ENCODE measurements at regions not wholly inside any gene's neighbourhood (a gene's known extent, or its start where the extent isn't known, plus 50 kb on each side); places are given as distances from the start of the nearest gene placed in this dataset.

- no peak for DNase-seq (ENCODE audit: low spot score)
- H3K4me3 ChIP-seq, result no peak overlapping the region
- TF ChIP-seq, protein P1, sequence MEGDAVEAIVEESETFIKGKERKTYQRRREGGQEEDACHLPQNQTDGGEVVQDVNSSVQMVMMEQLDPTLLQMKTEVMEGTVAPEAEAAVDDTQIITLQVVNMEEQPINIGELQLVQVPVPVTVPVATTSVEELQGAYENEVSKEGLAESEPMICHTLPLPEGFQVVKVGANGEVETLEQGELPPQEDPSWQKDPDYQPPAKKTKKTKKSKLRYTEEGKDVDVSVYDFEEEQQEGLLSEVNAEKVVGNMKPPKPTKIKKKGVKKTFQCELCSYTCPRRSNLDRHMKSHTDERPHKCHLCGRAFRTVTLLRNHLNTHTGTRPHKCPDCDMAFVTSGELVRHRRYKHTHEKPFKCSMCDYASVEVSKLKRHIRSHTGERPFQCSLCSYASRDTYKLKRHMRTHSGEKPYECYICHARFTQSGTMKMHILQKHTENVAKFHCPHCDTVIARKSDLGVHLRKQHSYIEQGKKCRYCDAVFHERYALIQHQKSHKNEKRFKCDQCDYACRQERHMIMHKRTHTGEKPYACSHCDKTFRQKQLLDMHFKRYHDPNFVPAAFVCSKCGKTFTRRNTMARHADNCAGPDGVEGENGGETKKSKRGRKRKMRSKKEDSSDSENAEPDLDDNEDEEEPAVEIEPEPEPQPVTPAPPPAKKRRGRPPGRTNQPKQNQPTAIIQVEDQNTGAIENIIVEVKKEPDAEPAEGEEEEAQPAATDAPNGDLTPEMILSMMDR (IDR thresholded peaks at IDR 0.05), result no peak
These were observed 313.0 kb upstream of the PLXNA2 start for GRCh38 chr1:208557046-208557722.

GRCh38 chr1:208557723-208558094 lies 313.5 kb upstream of the PLXNA2 start:
- TF ChIP-seq, protein P1 (IDR thresholded peaks at IDR 0.05), result no peak

More at GRCh38 chr1:208557046-208557722, 313.0 kb upstream of the PLXNA2 start:
- no peak overlapping the region for H3K27ac ChIP-seq

DNA sequence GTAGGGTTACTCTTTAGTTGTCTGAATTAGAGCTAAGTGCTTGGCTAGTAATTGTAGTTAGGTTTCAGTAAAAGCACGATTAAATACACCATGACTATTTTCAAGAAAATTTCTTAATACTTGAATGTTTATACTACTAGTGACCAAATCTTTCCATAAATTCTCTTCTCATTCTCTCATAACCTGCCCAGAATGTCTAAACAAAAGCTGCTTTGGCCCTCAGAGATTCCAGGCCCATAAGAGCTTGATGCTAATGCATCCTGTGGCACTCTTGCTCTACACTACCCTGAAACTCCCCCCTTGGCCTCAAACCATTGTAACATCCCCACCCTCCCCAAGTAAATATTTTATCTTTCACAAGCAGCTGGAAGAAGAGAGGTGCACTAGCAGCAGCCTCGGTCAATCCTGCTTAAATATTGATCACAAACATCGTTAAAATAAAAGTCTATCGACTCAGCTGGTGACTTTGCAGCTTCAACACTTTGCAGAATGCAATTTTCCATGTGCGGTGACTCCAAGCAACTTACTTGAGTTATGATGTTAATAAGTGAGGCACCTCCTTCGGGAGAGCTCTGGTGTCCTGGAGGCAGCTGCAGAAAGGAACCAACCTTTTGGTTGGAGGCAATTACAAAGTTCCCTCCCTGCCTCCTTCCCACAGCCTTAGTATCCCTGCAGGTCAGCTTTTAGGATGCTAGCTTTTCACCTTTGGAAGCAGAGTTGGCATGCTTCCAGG lies 315.6 kb upstream of the PLXNA2 start:
- TF ChIP-seq, protein P1 (IDR thresholded peaks at IDR 0.05), result no peak
- Histone ChIP-seq H3K27ac (no peak overlapping the region), H3K4me3 (no peak overlapping the region)
- DNase-seq (ENCODE audit: low spot score), result no peak

More at GRCh38 chr1:208557723-208558094, 313.5 kb upstream of the PLXNA2 start:
- H3K27ac ChIP-seq, result no peak overlapping the region
- no peak overlapping the region for H3K4me3 ChIP-seq
- no peak for DNase-seq (ENCODE audit: low spot score)

- TF ChIP-seq, protein P1 (IDR thresholded peaks at IDR 0.05), result no peak
- no peak overlapping the region for H3K4me3 ChIP-seq
- no peak overlapping the region for H3K27ac ChIP-seq
- DNase-seq (ENCODE audit: low spot score), result no peak
These were observed 318.2 kb upstream of the PLXNA2 start for GRCh38 chr1:208562151-208562960.

DNA sequence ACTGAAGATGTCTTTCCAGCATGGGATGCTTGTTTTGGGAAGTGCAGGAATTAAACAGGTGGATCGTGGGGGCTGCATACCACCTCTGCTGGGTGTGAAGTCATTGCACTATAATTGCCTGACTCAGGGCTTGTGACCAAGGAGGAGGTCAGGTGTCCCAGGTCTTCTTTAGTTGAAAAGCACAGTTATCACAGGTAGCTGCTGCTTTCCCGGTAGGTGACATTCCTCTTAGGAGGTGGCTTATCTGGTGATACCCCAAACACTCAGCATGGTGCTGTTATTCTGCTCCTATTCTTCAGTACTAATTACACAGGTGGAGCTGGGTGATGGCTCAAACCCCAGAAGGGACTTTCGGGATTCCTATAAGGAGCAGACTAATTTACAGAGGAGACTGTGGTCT lies 320.3 kb upstream of the PLXNA2 start:
- H3K27ac ChIP-seq, result no peak overlapping the region
- no peak for DNase-seq (ENCODE audit: low spot score)
- H3K4me3 ChIP-seq, result no peak overlapping the region
- TF ChIP-seq, protein P1 (IDR thresholded peaks at IDR 0.05), result no peak

DNA sequence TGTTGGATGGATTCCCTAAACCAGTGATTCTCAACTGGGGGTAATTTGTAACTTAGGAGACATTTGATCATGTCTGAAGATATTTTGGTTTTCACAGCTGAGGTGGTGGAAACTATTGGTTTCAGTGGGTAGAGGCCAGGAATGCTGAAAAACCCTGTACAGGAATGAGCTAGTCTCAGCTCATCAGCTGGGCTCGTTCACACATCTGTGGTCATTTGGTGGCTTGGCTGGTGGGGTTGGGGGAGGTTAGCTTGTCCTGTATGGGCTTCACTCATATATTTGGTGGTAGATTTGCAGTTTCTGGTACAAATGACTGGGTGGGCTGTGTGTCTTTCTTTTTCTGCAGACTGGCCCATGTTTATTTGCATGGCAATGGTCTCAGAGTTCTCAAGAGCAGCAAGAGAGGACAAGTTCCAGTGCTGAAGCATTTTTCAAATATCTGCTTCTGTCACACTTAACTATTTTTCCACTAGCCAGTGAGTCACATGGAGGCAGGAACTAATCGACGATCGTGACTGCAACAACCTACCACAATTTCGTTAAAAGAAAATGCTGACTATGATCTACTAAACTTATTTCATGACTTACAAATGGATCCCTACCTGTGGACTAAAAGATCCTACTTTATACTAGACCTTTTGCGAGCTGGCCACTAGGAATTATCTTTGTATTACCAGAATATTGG lies 321.7 kb upstream of the PLXNA2 start:
- TF ChIP-seq, protein P1 (IDR thresholded peaks at IDR 0.05), result no peak
- Histone ChIP-seq H3K4me3 (no peak overlapping the region), H3K27ac (no peak overlapping the region)
- DNase-seq (ENCODE audit: low spot score), result no peak
